AG04450 (cell line): ENCODE measurements at regions not wholly inside any gene's neighbourhood (a gene's known extent, or its start where the extent isn't known, plus 50 kb on each side); places are given as distances from the start of the nearest gene placed in this dataset.
"Not testable (repeated sequence)": the region's sequence is repeated elsewhere in the genome, so short reads cannot be mapped to it uniquely, and the experiment has no call there.

Source experiments
- CTCF ChIA-PET: fragments of 300-600, 350-600 bp; formaldehyde crosslinking; extraction: SDS; loops from one replicate; lab custom pipeline; 2022; ENCODE audit warnings: antibody characterized with exemption, inconsistent platforms; lab: Charles Lee
- POLR2A ChIA-PET: fragments of 350-600 bp; formaldehyde crosslinking; extraction: SDS; loops from one replicate; lab custom pipeline; 2021; ENCODE audit warnings: antibody characterized with exemption, inconsistent platforms; lab: Yijun Ruan, JAX
- DNase-seq: peaks from one replicate; pipeline ENCODE4 v3.0.0-alpha.2; 2011; ENCODE audit warnings: low read depth, low spot score
- H3K27ac ChIP-seq: one replicate; pipeline ENCODE4 v1.5.1; 2012; ENCODE audit warnings: low read depth, low read length, control low read depth
- H3K27me3 ChIP-seq: one replicate; pipeline ENCODE4 v1.6.0; 2012; ENCODE audit warnings: low read length; ENCODE audit not compliant: control insufficient read depth, insufficient read depth
- H3K4me3 ChIP-seq: 2 replicates; pipeline ENCODE4 v1.5.1; 2011; ENCODE audit warnings: mild to moderate bottlenecking, low read depth, low read length, control low read depth
- H3K9me3 ChIP-seq: 2 replicates; pipeline ENCODE4 v1.5.1; 2012; ENCODE audit warnings: low read length; ENCODE audit not compliant: control insufficient read depth, insufficient read depth
- TF ChIP-seq, protein P1 (sequence below): IDR thresholded peaks from 2 replicates; pipeline ENCODE4 v1.5.1; 2011; ENCODE audit warnings: low read depth, low read length, control low read depth, inconsistent platforms

DNA sequence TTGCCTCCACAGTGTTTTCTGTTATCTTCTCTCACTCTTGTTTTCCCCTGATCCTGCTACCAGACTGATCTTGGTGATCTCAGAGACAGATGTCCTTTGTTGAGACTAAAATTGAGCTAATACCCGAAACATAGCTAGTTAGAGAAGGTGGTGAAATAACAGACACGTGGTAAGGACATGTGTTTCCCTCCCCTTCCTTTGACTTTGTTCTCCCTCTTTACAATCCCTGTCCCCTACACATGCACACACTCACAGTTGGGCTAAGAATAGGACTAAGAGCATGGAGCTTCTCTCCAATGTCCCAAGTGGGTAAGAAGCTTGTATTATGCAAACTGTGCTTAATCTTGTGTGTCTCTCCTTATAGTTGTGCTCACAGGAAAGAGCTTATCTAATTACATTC lies 1603.0 kb upstream of the C9orf72 start:
- no peaks in the 10 kb centered on the region for H3K27me3 ChIP-seq
- ChIA-PET CTCF (no interaction called here), POLR2A (no interaction called here)
- H3K27ac ChIP-seq = no peak overlapping the region
- TF ChIP-seq, protein P1, sequence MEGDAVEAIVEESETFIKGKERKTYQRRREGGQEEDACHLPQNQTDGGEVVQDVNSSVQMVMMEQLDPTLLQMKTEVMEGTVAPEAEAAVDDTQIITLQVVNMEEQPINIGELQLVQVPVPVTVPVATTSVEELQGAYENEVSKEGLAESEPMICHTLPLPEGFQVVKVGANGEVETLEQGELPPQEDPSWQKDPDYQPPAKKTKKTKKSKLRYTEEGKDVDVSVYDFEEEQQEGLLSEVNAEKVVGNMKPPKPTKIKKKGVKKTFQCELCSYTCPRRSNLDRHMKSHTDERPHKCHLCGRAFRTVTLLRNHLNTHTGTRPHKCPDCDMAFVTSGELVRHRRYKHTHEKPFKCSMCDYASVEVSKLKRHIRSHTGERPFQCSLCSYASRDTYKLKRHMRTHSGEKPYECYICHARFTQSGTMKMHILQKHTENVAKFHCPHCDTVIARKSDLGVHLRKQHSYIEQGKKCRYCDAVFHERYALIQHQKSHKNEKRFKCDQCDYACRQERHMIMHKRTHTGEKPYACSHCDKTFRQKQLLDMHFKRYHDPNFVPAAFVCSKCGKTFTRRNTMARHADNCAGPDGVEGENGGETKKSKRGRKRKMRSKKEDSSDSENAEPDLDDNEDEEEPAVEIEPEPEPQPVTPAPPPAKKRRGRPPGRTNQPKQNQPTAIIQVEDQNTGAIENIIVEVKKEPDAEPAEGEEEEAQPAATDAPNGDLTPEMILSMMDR = no peak
- no peak for DNase-seq
- no peaks in the 10 kb centered on the region for H3K9me3 ChIP-seq
- no peak overlapping the region for H3K4me3 ChIP-seq

DNA sequence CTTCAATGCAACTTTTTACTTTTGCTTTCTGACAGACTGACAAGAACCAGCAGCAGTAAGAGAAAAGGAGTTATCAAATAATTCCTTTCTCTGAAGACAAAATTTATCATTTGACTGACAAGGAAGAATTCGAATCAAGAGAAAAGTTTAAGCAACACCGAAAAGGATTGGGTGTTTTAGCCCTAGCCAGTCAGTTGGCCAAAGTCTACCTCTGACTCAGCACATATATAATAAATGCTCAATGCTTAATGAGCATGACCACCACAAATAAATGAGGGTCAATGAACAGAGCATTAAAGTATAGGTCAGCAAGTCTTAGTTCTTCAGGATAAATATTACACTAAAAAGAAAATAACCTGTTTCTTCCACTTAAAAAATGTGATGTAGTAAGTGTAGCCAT lies 1603.5 kb upstream of the C9orf72 start:
- H3K4me3 ChIP-seq = no peak overlapping the region
- ChIA-PET POLR2A (no interaction called here), CTCF (no interaction called here)
- H3K9me3 ChIP-seq = no peaks in the 10 kb centered on the region
- no peaks in the 10 kb centered on the region for H3K27me3 ChIP-seq
- no peak for DNase-seq
- TF ChIP-seq, protein P1 = no peak
- H3K27ac ChIP-seq = no peak overlapping the region

DNA sequence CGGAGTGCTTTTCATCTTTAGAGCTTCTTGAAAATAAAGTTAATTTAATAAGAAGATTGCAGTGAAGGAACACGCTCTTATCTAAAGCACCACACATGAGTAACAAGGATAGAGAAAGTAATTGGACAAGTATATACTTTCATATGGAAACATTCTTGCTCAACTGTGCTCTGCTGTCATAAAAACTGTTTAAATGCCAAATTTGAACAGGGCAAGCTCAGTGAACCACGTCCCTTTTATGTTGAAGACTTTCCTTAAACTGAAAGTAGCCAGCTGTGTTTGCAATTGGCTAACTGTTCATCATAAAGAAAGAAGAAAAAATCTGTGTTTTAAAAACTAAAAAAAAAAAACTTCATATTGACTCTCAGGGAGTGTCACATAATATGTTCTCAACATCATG lies 1610.7 kb upstream of the C9orf72 start:
- ChIA-PET CTCF (no interaction called here), POLR2A (no interaction called here)
- Histone ChIP-seq H3K27me3 (no peaks in the 10 kb centered on the region), H3K27ac (no peak overlapping the region), H3K9me3 (no peaks in the 10 kb centered on the region), H3K4me3 (no peak overlapping the region)
- no peak for DNase-seq
- TF ChIP-seq, protein P1 = no peak

DNA sequence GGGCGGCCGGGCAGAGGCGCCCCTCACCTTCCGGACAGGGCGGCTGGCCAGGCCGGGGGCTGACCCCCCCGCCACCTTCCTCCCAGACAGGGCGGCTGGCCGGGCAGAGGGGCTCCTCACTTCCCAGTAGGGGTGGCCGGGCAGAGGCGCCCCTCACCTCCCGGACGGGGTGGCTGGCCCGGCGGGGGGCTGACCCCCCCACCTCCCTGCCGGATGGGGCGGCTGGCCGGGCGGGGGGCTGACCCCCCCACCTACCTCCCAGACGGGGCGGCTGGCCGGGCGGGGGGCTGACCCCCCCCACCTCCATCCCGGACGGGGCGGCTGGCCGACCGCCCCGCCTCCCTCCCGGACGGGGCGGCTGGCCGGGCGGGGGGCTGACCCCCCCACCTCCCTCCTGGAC lies 1615.5 kb upstream of the C9orf72 start:
- POLR2A ChIA-PET, H3K9me3 ChIP-seq, H3K27ac ChIP-seq, CTCF ChIA-PET, DNase-seq, H3K4me3 ChIP-seq, H3K27me3 ChIP-seq: not testable (repeated sequence)

DNA sequence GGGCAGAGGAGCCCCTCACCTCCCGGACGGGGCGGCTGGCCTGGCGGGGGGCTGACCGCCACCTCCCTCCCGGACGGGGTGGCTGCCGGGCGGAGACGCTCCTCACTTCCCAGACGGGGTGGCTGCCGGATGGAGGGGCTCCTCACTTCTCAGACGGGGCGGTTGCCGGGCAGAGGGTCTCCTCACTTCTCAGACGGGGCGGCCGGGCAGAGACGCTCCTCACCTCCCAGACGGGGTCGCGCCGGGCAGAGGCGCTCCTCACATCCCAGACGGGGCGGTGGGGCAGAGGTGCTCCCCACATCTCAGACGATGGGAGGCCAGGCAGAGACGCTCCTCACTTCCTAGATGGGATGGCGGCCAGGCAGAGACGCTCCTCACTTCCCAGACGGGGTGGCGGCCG lies 1615.9 kb upstream of the C9orf72 start:
- POLR2A ChIA-PET, DNase-seq, H3K4me3 ChIP-seq, CTCF ChIA-PET, H3K27ac ChIP-seq, H3K27me3 ChIP-seq, H3K9me3 ChIP-seq: not testable (repeated sequence)

DNA sequence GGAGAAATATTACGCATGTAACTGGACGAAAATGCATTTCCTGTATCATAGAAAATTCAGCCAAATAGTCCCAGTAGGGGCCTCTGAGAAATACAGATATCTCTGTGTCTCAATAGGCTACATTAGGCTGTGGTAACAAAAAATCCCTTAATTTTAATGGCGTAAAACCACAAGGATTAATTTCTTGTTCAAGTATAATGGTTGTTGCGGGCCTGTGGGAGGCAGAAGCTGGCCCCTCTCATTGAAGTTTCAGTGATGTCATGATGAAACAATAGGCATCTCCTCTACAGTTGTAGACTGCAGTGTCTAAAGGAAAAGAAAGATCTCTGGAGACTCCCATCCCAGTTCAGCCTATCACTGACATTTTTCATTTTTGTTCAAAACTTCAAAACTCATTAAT lies 1625.6 kb upstream of the C9orf72 start:
- no peak overlapping the region for H3K27ac ChIP-seq
- H3K9me3 ChIP-seq = no peaks in the 10 kb centered on the region; the same call in 1 of the 2 replicates
- POLR2A ChIA-PET = no interaction called here
- no peak overlapping the region for H3K4me3 ChIP-seq
- CTCF ChIA-PET = no interaction called here
- no peak for DNase-seq
- TF ChIP-seq, protein P1 = no peak
- no peaks in the 10 kb centered on the region for H3K27me3 ChIP-seq
